T-helper 17 cell (primary cell): ENCODE measurements at regions not wholly inside any gene's neighbourhood (a gene's known extent, or its start where the extent isn't known, plus 50 kb on each side); places are given as distances from the start of the nearest gene placed in this dataset.
"Not testable (repeated sequence)": the region's sequence is repeated elsewhere in the genome, so short reads cannot be mapped to it uniquely, and the experiment has no call there.

Experiments
- ATAC-seq: fragments of 150-1000 bp; cut with Tn5 transposase; 2 replicates; pipeline ENCODE4 v1.10.0; 2021; ENCODE audit warnings: mild to moderate bottlenecking, moderate library complexity
- DNase-seq, 3 donors: peaks; one replicate each; pipeline versions ENCODE4 v3.0.0 to v3.0.0-alpha.2; 2020 to 2021
- H3K9me3 ChIP-seq: one replicate; pipeline ENCODE4 v1.7.0; 2013; ENCODE audit warnings: low read length, mild to moderate bottlenecking; ENCODE audit not compliant: control insufficient read depth, poor library complexity, severe bottlenecking
- H3K27ac Mint-ChIP-seq: one replicate; pipeline ENCODE4 v1.8.0; 2022; ENCODE audit warnings: mild to moderate bottlenecking, moderate library complexity, mixed read lengths
- H3K27me3 Mint-ChIP-seq: one replicate; pipeline ENCODE4 v1.8.0; 2022; ENCODE audit warnings: mixed read lengths
- H3K36me3 Mint-ChIP-seq: one replicate; pipeline ENCODE4 v1.8.0; 2022; ENCODE audit warnings: low read depth, mixed read lengths
- H3K4me1 Mint-ChIP-seq: one replicate; pipeline ENCODE4 v1.8.0; 2022; ENCODE audit warnings: mild to moderate bottlenecking, mixed read lengths
- H3K4me3 Mint-ChIP-seq: one replicate; pipeline ENCODE4 v1.8.0; 2022; ENCODE audit warnings: mild to moderate bottlenecking, moderate library complexity, mixed read lengths

GRCh38 chr16:85243308-85243707 lies 131.0 kb upstream of the CIBAR2 start:
- DNase-seq (no peak), ATAC-seq (no peak)
- Mint-ChIP-seq H3K4me1 (peaks cover 6% of the 10 kb centered on the region), H3K4me3 (no peak overlapping the region), H3K27me3 (peaks cover 44% of the 10 kb centered on the region), H3K27ac (no peak overlapping the region), H3K36me3 (peaks cover 2% of the 10 kb centered on the region)
- H3K9me3 ChIP-seq = no peaks in the 10 kb centered on the region

- not testable (repeated sequence) for H3K4me1 Mint-ChIP-seq, H3K36me3 Mint-ChIP-seq, H3K4me3 Mint-ChIP-seq
Measured at GRCh38 chr16:85244452-85244851, 132.2 kb upstream of the CIBAR2 start.

GRCh38 chr16:85245307-85246172 lies 133.3 kb upstream of the CIBAR2 start:
- DNase-seq (peak in 1 of 3 donors; percentile 26), ATAC-seq (peak; percentile 75)
- peak overlapping the region; percentile 49 for H3K4me3 Mint-ChIP-seq
- H3K9me3 ChIP-seq = no peaks in the 10 kb centered on the region
- H3K36me3 Mint-ChIP-seq = peaks cover 3% of the 10 kb centered on the region
- peaks cover 7% of the 10 kb centered on the region for H3K4me1 Mint-ChIP-seq
- H3K27ac Mint-ChIP-seq = no peak overlapping the region
- peaks cover 34% of the 10 kb centered on the region for H3K27me3 Mint-ChIP-seq

More at GRCh38 chr16:85244452-85244851, 132.2 kb upstream of the CIBAR2 start:
- peaks cover 43% of the 10 kb centered on the region for H3K27me3 Mint-ChIP-seq
- not testable (repeated sequence) for H3K27ac Mint-ChIP-seq, ATAC-seq, H3K9me3 ChIP-seq, DNase-seq

GRCh38 chr16:85246473-85246872 lies 134.2 kb upstream of the CIBAR2 start:
- peaks cover 3% of the 10 kb centered on the region for H3K36me3 Mint-ChIP-seq
- ATAC-seq (no peak), DNase-seq (no peak)
- H3K4me1 Mint-ChIP-seq = peaks cover 7% of the 10 kb centered on the region
- peaks cover 34% of the 10 kb centered on the region for H3K27me3 Mint-ChIP-seq
- no peaks in the 10 kb centered on the region for H3K9me3 ChIP-seq
- no peak overlapping the region for H3K27ac Mint-ChIP-seq
- no peak overlapping the region for H3K4me3 Mint-ChIP-seq

GRCh38 chr16:85246973-85247372 lies 134.7 kb upstream of the CIBAR2 start:
- DNase-seq (no peak), ATAC-seq (no peak)
- Mint-ChIP-seq H3K27ac (no peak overlapping the region), H3K4me3 (no peak overlapping the region), H3K36me3 (peaks cover 3% of the 10 kb centered on the region), H3K27me3 (peaks cover 34% of the 10 kb centered on the region), H3K4me1 (peaks cover 7% of the 10 kb centered on the region)
- H3K9me3 ChIP-seq = no peaks in the 10 kb centered on the region

GRCh38 chr16:85248342-85248741 lies 136.1 kb upstream of the CIBAR2 start:
- no peaks in the 10 kb centered on the region for H3K9me3 ChIP-seq
- H3K4me1 Mint-ChIP-seq = peaks cover 7% of the 10 kb centered on the region
- no peak overlapping the region for H3K27ac Mint-ChIP-seq
- DNase-seq = no peak
- ATAC-seq = no peak
- H3K4me3 Mint-ChIP-seq = no peak overlapping the region
- peaks cover 3% of the 10 kb centered on the region for H3K36me3 Mint-ChIP-seq
- H3K27me3 Mint-ChIP-seq = peaks cover 26% of the 10 kb centered on the region

- no peaks in the 10 kb centered on the region for H3K9me3 ChIP-seq
- H3K27me3 Mint-ChIP-seq = peaks cover 21% of the 10 kb centered on the region
- ATAC-seq (no peak), DNase-seq (no peak)
- H3K27ac Mint-ChIP-seq = no peak overlapping the region
- H3K4me1 Mint-ChIP-seq = peaks cover 7% of the 10 kb centered on the region
- no peak overlapping the region for H3K4me3 Mint-ChIP-seq
- H3K36me3 Mint-ChIP-seq = peaks cover 3% of the 10 kb centered on the region
Measured at GRCh38 chr16:85248857-85249256, 136.6 kb upstream of the CIBAR2 start.

GRCh38 chr16:85249418-85250146 lies 137.3 kb upstream of the CIBAR2 start:
- Mint-ChIP-seq H3K4me1 (peaks cover 7% of the 10 kb centered on the region), H3K27ac (no peak overlapping the region), H3K27me3 (peaks cover 21% of the 10 kb centered on the region), H3K36me3 (peaks cover 3% of the 10 kb centered on the region), H3K4me3 (no peak overlapping the region)
- no peak for ATAC-seq
- DNase-seq = no peak
- H3K9me3 ChIP-seq = no peaks in the 10 kb centered on the region

- Mint-ChIP-seq H3K36me3 (peaks cover 3% of the 10 kb centered on the region), H3K4me3 (no peak overlapping the region), H3K27ac (no peak overlapping the region), H3K27me3 (peaks cover 21% of the 10 kb centered on the region), H3K4me1 (peaks cover 7% of the 10 kb centered on the region)
- H3K9me3 ChIP-seq = no peaks in the 10 kb centered on the region
- ATAC-seq = no peak
- DNase-seq = no peak
Measured at GRCh38 chr16:85250147-85250463, 137.8 kb upstream of the CIBAR2 start.

- Mint-ChIP-seq H3K36me3 (peaks cover 3% of the 10 kb centered on the region), H3K27me3 (peaks cover 16% of the 10 kb centered on the region), H3K4me3 (no peak overlapping the region), H3K4me1 (peaks cover 6% of the 10 kb centered on the region), H3K27ac (no peak overlapping the region)
- no peaks in the 10 kb centered on the region for H3K9me3 ChIP-seq
- DNase-seq = no peak
- ATAC-seq = no peak
Measured at GRCh38 chr16:85250609-85251223, 138.4 kb upstream of the CIBAR2 start.

GRCh38 chr16:85251225-85251760 lies 139.0 kb upstream of the CIBAR2 start:
- Mint-ChIP-seq H3K27me3 (peaks cover 16% of the 10 kb centered on the region), H3K4me3 (no peak overlapping the region), H3K27ac (no peak overlapping the region), H3K4me1 (peaks cover 5% of the 10 kb centered on the region), H3K36me3 (peaks cover 3% of the 10 kb centered on the region)
- DNase-seq (no peak), ATAC-seq (no peak)
- no peaks in the 10 kb centered on the region for H3K9me3 ChIP-seq

GRCh38 chr16:85252014-85252413 lies 139.7 kb upstream of the CIBAR2 start:
- Mint-ChIP-seq H3K36me3 (peaks cover 3% of the 10 kb centered on the region), H3K4me3 (no peak overlapping the region), H3K4me1 (peaks cover 4% of the 10 kb centered on the region), H3K27ac (no peak overlapping the region), H3K27me3 (peaks cover 19% of the 10 kb centered on the region)
- H3K9me3 ChIP-seq = no peaks in the 10 kb centered on the region
- DNase-seq = no peak
- no peak for ATAC-seq

- Mint-ChIP-seq H3K36me3 (peaks cover 3% of the 10 kb centered on the region), H3K4me3 (no peak overlapping the region), H3K4me1 (peaks cover 3% of the 10 kb centered on the region), H3K27me3 (peaks cover 19% of the 10 kb centered on the region), H3K27ac (no peak overlapping the region)
- DNase-seq (no peak), ATAC-seq (no peak)
- H3K9me3 ChIP-seq = no peaks in the 10 kb centered on the region
Measured at GRCh38 chr16:85252461-85252860, 140.2 kb upstream of the CIBAR2 start.
